Gastrocnemius medialis (tissue), 4 donors: ENCODE measurements at regions not wholly inside any gene's neighbourhood (a gene's known extent, or its start where the extent isn't known, plus 50 kb on each side); places are given as distances from the start of the nearest gene placed in this dataset.

ENCODE experiments used
- ATAC-seq, 2 donors: fragments of 150-250 bp; one replicate each; pipeline ENCODE4 v1.9.1; 2016
- DNase-seq, 2 donors: peaks; one replicate each; pipeline ENCODE4 v3.0.0-alpha.2; 2019
- H3K27ac ChIP-seq, 4 donors: fragments of 200-600 bp; sonication (generic); 1 replicate in 1 of 4; 2 replicates in 3 of 4; pipeline ENCODE4 v1.5.1; 2016 to 2018; ENCODE audit warnings: mild to moderate bottlenecking in 2 of 4, moderate library complexity in 1 of 4
- H3K27me3 ChIP-seq, 3 donors: fragments of 200-600 bp; sonication (generic) in 2 of 3; 1 replicate in 1 of 3; 2 replicates in 2 of 3; pipeline versions ENCODE4 v1.5.1 to v1.6.0; 2016 to 2019; ENCODE audit warnings: mild to moderate bottlenecking in 1 of 3, moderate library complexity in 1 of 3
- H3K36me3 ChIP-seq, 2 donors: fragments of 200-600 bp; sonication (generic) in 1 of 2; one replicate each; pipeline ENCODE4 v1.5.1; 2017 to 2018
- H3K4me1 ChIP-seq, 2 donors: fragments of 200-600 bp; sonication (generic) in 1 of 2; one replicate each; pipeline ENCODE4 v1.5.1; 2016 to 2017; ENCODE audit warnings: mild to moderate bottlenecking in 2 of 2
- H3K4me3 ChIP-seq, 4 donors: fragments of 200-600 bp; sonication (generic) in 3 of 4; 1 replicate in 1 of 4; 2 replicates in 3 of 4; pipeline ENCODE4 v1.5.1; 2016 to 2019; ENCODE audit warnings: mild to moderate bottlenecking in 2 of 4
- H3K9me3 ChIP-seq, 3 donors: fragments of 200-600 bp; sonication (generic) in 2 of 3; 1 replicate in 1 of 3; 2 replicates in 2 of 3; pipeline ENCODE4 v1.5.1; 2016 to 2019
- CTCF ChIP-seq, 5 experiments: fragments of 450-650 bp in 3 of 5; fragments of 200-600 bp in 2 of 5; sonication (generic) in 2 of 5; IDR thresholded peaks in 4 of 5; conservative IDR thresholded peaks in 1 of 5; 1 replicate in 4 of 5; 2 replicates in 1 of 5; pipeline ENCODE4 v1.5.1; 2016 to 2019; ENCODE audit warnings: antibody characterized with exemption in 5 of 5, mild to moderate bottlenecking in 3 of 5, moderate library complexity in 3 of 5
- POLR2A ChIP-seq, 2 donors: fragments of 450-650 bp; IDR thresholded peaks; one replicate each; pipeline ENCODE4 v1.6.1; 2017; ENCODE audit warnings: antibody characterized with exemption in 2 of 2, mild to moderate bottlenecking in 2 of 2, moderate library complexity in 2 of 2
- in situ Hi-C, 4 donors: fragments of 200-750 bp; cut with MboI; loops; one replicate each; pipeline versions ENCODE4 v1.15.0 to v1.8.0; 2017; ENCODE audit warnings: low sequenced_read_pairs in 4 of 4
- intact Hi-C: fragments of 100-400 bp; cut with DNase I; formaldehyde crosslinking; loops from one replicate; pipeline ENCODE4 v1.15.1; 2023; ENCODE audit warnings: low total_unique reads

- DNase-seq, result no peak
- Histone ChIP-seq H3K9me3 (no peaks in the 10 kb centered on the region), H3K27me3 (no peaks in the 10 kb centered on the region), H3K4me1 (no peaks in the 10 kb centered on the region), H3K36me3 (no peaks in the 10 kb centered on the region), H3K4me3 (no peak overlapping the region), H3K27ac (no peak overlapping the region)
- intact Hi-C loops, result no loop called here
- in situ Hi-C loops, result no loop called here
- no peak for ATAC-seq
- TF ChIP-seq POLR2A (IDR thresholded peaks at IDR 0.05) (no peak), CTCF (IDR thresholded peaks at IDR 0.05 in 4 of 5, conservative IDR thresholded peaks at IDR 0.05 in 1 of 5) (no peak)
These were observed 114.8 kb upstream of the PAXBP1 start for GRCh38 chr21:32886339-32886738.

GRCh38 chr21:32887026-32887425 is 115.5 kb upstream of the PAXBP1 start:
- intact Hi-C loops, result no loop called here
- Histone ChIP-seq H3K27me3 (no peaks in the 10 kb centered on the region), H3K27ac (no peak overlapping the region)

GRCh38 chr21:32888971-32889370 is 117.4 kb upstream of the PAXBP1 start:
- no peaks in the 10 kb centered on the region for H3K36me3 ChIP-seq
- no peaks in the 10 kb centered on the region for H3K27me3 ChIP-seq
- in situ Hi-C loops, result no loop called here
- no peaks in the 10 kb centered on the region for H3K4me1 ChIP-seq
- no peak for DNase-seq
- no peak for ATAC-seq
- no peaks in the 10 kb centered on the region for H3K9me3 ChIP-seq
- H3K27ac ChIP-seq, result no peak overlapping the region
- TF ChIP-seq CTCF (IDR thresholded peaks at IDR 0.05 in 4 of 5, conservative IDR thresholded peaks at IDR 0.05 in 1 of 5), result no peak
- TF ChIP-seq POLR2A (IDR thresholded peaks at IDR 0.05), result no peak
- intact Hi-C loops, result no loop called here
- no peak overlapping the region for H3K4me3 ChIP-seq

More at GRCh38 chr21:32887026-32887425, 115.5 kb upstream of the PAXBP1 start:
- Histone ChIP-seq H3K4me3 (no peak overlapping the region), H3K36me3 (no peaks in the 10 kb centered on the region), H3K9me3 (no peaks in the 10 kb centered on the region), H3K4me1 (no peaks in the 10 kb centered on the region)
- no peak for DNase-seq
- no peak for ATAC-seq
- TF ChIP-seq POLR2A (IDR thresholded peaks at IDR 0.05), result no peak
- TF ChIP-seq CTCF (IDR thresholded peaks at IDR 0.05 in 4 of 5, conservative IDR thresholded peaks at IDR 0.05 in 1 of 5), result no peak
- in situ Hi-C loops, result no loop called here

GRCh38 chr21:32889596-32889995 is 118.0 kb upstream of the PAXBP1 start:
- H3K27ac ChIP-seq, result no peak overlapping the region
- no peaks in the 10 kb centered on the region for H3K4me1 ChIP-seq
- no peaks in the 10 kb centered on the region for H3K9me3 ChIP-seq
- intact Hi-C loops (no loop called here), in situ Hi-C loops (no loop called here)
- TF ChIP-seq CTCF (IDR thresholded peaks at IDR 0.05 in 4 of 5, conservative IDR thresholded peaks at IDR 0.05 in 1 of 5) (no peak), POLR2A (IDR thresholded peaks at IDR 0.05) (no peak)
- ATAC-seq, result no peak
- H3K4me3 ChIP-seq, result no peak overlapping the region
- H3K36me3 ChIP-seq, result no peaks in the 10 kb centered on the region
- H3K27me3 ChIP-seq, result no peaks in the 10 kb centered on the region
- DNase-seq, result no peak

GRCh38 chr21:32894321-32894720 is 122.8 kb upstream of the PAXBP1 start:
- TF ChIP-seq CTCF (IDR thresholded peaks at IDR 0.05 in 4 of 5, conservative IDR thresholded peaks at IDR 0.05 in 1 of 5) (no peak), POLR2A (IDR thresholded peaks at IDR 0.05) (no peak)
- intact Hi-C loops (no loop called here), in situ Hi-C loops (no loop called here)
- DNase-seq (no peak), ATAC-seq (no peak)
- Histone ChIP-seq H3K4me3 (no peak overlapping the region), H3K9me3 (no peaks in the 10 kb centered on the region), H3K27ac (no peak overlapping the region), H3K36me3 (no peaks in the 10 kb centered on the region), H3K4me1 (no peaks in the 10 kb centered on the region), H3K27me3 (no peaks in the 10 kb centered on the region)
